Tibial artery (tissue), 4 donors: ENCODE measurements at regions not wholly inside any gene's neighbourhood (a gene's known extent, or its start where the extent isn't known, plus 50 kb on each side); places are given as distances from the start of the nearest gene placed in this dataset.

ENCODE experiments used
- DNase-seq, 2 donors: peaks; one replicate each; pipeline ENCODE4 v3.0.0-alpha.2; 2019
- H3K27ac ChIP-seq, 2 donors: fragments of 200-600 bp; sonication (generic) in 1 of 2; 1 replicate in 1 of 2; 2 replicates in 1 of 2; pipeline ENCODE4 v1.5.1; 2018 to 2019; ENCODE audit warnings: mild to moderate bottlenecking in 1 of 2
- H3K27me3 ChIP-seq, 2 donors: fragments of 200-600 bp; sonication (generic) in 1 of 2; one replicate each; pipeline versions ENCODE4 v1.5.1 to v1.6.0; 2016 to 2019
- H3K36me3 ChIP-seq, 3 donors: fragments of 200-600 bp; sonication (generic) in 2 of 3; one replicate each; pipeline ENCODE4 v1.5.1; 2016 to 2019; ENCODE audit warnings: mild to moderate bottlenecking in 2 of 3
- H3K4me1 ChIP-seq, 4 donors: fragments of 200-600 bp; sonication (generic) in 2 of 4; 1 replicate in 3 of 4; 2 replicates in 1 of 4; pipeline ENCODE4 v1.5.1; 2016 to 2019
- H3K4me3 ChIP-seq, 2 donors: fragments of 200-600 bp; sonication (generic) in 1 of 2; 1 replicate in 1 of 2; 2 replicates in 1 of 2; pipeline ENCODE4 v1.5.1; 2018 to 2019; ENCODE audit warnings: mild to moderate bottlenecking in 2 of 2
- H3K9me3 ChIP-seq, 3 donors: fragments of 200-600 bp; sonication (generic) in 1 of 3; one replicate each; pipeline ENCODE4 v1.5.1; 2016 to 2019
- CTCF ChIP-seq, 2 experiments: fragments of 200-600 bp in 1 of 2; fragments of 450-650 bp in 1 of 2; IDR thresholded peaks; one replicate each; pipeline ENCODE4 v1.5.1; 2017 to 2019; ENCODE audit warnings: antibody characterized with exemption in 2 of 2, mild to moderate bottlenecking in 1 of 2, moderate library complexity in 1 of 2
- intact Hi-C: fragments of 100-400 bp; cut with DNase I; formaldehyde crosslinking; loops from one replicate; pipeline ENCODE4 v1.15.0; 2023; ENCODE audit warnings: low total_unique reads

GRCh38 chr7:19872094-19872493 lies 98.7 kb upstream of the TMEM196 start:
- Histone ChIP-seq H3K4me1 (no peaks in the 10 kb centered on the region), H3K27ac (no peak overlapping the region), H3K4me3 (no peak overlapping the region), H3K9me3 (no peaks in the 10 kb centered on the region), H3K36me3 (no peaks in the 10 kb centered on the region), H3K27me3 (no peaks in the 10 kb centered on the region)
- intact Hi-C loops, result no loop called here
- TF ChIP-seq CTCF (IDR thresholded peaks at IDR 0.05), result no peak
- no peak for DNase-seq

- H3K4me1 ChIP-seq, result no peaks in the 10 kb centered on the region
- H3K36me3 ChIP-seq, result no peaks in the 10 kb centered on the region
- intact Hi-C loops, result no loop called here
- H3K27ac ChIP-seq, result no peak overlapping the region
- H3K9me3 ChIP-seq, result no peaks in the 10 kb centered on the region
- no peak overlapping the region for H3K4me3 ChIP-seq
- TF ChIP-seq CTCF (IDR thresholded peaks at IDR 0.05), result no peak
- no peak for DNase-seq
- no peaks in the 10 kb centered on the region for H3K27me3 ChIP-seq
These were observed 97.7 kb upstream of the TMEM196 start for GRCh38 chr7:19871102-19871501.

- no peak for TF ChIP-seq CTCF (IDR thresholded peaks at IDR 0.05)
- Histone ChIP-seq H3K36me3 (no peaks in the 10 kb centered on the region), H3K27ac (no peak overlapping the region), H3K9me3 (no peaks in the 10 kb centered on the region), H3K4me1 (no peaks in the 10 kb centered on the region), H3K4me3 (no peak overlapping the region), H3K27me3 (no peaks in the 10 kb centered on the region)
- no peak for DNase-seq
- intact Hi-C loops, result no loop called here
These were observed 96.6 kb upstream of the TMEM196 start for GRCh38 chr7:19869979-19870378.

GRCh38 chr7:19853261-19853832 lies 79.9 kb upstream of the TMEM196 start:
- no peaks in the 10 kb centered on the region for H3K9me3 ChIP-seq
- no peak for DNase-seq
- H3K27ac ChIP-seq, result no peak overlapping the region
- no peaks in the 10 kb centered on the region for H3K4me1 ChIP-seq
- no peak overlapping the region for H3K4me3 ChIP-seq
- no peak for TF ChIP-seq CTCF (IDR thresholded peaks at IDR 0.05)
- no peaks in the 10 kb centered on the region for H3K36me3 ChIP-seq
- H3K27me3 ChIP-seq, result no peaks in the 10 kb centered on the region
- intact Hi-C loops, result no loop called here

- Histone ChIP-seq H3K27me3 (no peaks in the 10 kb centered on the region), H3K4me3 (no peak overlapping the region), H3K9me3 (no peaks in the 10 kb centered on the region), H3K36me3 (no peaks in the 10 kb centered on the region), H3K4me1 (no peaks in the 10 kb centered on the region), H3K27ac (no peak overlapping the region)
- DNase-seq, result no peak
- intact Hi-C loops, result no loop called here
- no peak for TF ChIP-seq CTCF (IDR thresholded peaks at IDR 0.05)
These were observed 78.8 kb upstream of the TMEM196 start for GRCh38 chr7:19852192-19852591.

- H3K36me3 ChIP-seq, result no peaks in the 10 kb centered on the region
- H3K27ac ChIP-seq, result no peak overlapping the region
- DNase-seq, result no peak
- H3K9me3 ChIP-seq, result no peaks in the 10 kb centered on the region
- intact Hi-C loops, result no loop called here
- no peaks in the 10 kb centered on the region for H3K27me3 ChIP-seq
- H3K4me3 ChIP-seq, result no peak overlapping the region
- TF ChIP-seq CTCF (IDR thresholded peaks at IDR 0.05), result no peak
- no peaks in the 10 kb centered on the region for H3K4me1 ChIP-seq
These were observed 78.1 kb upstream of the TMEM196 start for GRCh38 chr7:19851504-19851903.
